OCI-LY7 (cell line): ENCODE measurements at regions not wholly inside any gene's neighbourhood (a gene's known extent, or its start where the extent isn't known, plus 50 kb on each side); places are given as distances from the start of the nearest gene placed in this dataset.

Source experiments
- BruUV-seq: library from RNA; stranded (reverse); fragments of 400-500 nt; replicated peaks from 2 replicates; lab custom pipeline; 2021; lab: Mats Ljungman, UMichigan
- CTCF ChIA-PET: fragments of 300-600 bp; sonication (Branson Sonifier 250); formaldehyde crosslinking; loops from one replicate; lab custom pipeline; 2022; ENCODE audit warnings: antibody characterized with exemption; ENCODE audit not compliant: unreplicated experiment; lab: Charles Lee
- POLR2A ChIA-PET: fragments of 300-600 bp; sonication (Branson Sonifier 250); formaldehyde crosslinking; loops from one replicate; lab custom pipeline; 2022; ENCODE audit warnings: antibody characterized with exemption; lab: Charles Lee
- DNase-seq: peaks from one replicate; pipeline ENCODE4 v3.0.0-alpha.2; 2015; ENCODE audit warnings: low spot score
- H2AFZ ChIP-seq: fragments of 200-600 bp; sonication (generic), shearing (Covaris generic); 2 replicates; pipeline ENCODE4 v1.6.1; 2014; ENCODE audit warnings: mild to moderate bottlenecking, antibody characterized with exemption, low read length, moderate library complexity
- H3K27ac ChIP-seq: fragments of 200-600 bp; sonication (generic); 2 replicates; pipeline ENCODE4 v1.5.1; 2014; ENCODE audit warnings: mixed run types, low read depth, mild to moderate bottlenecking, moderate library complexity, low read length, inconsistent platforms; ENCODE audit not compliant: poor library complexity, severe bottlenecking
- H3K36me3 ChIP-seq: fragments of 200-600 bp; sonication (generic); 2 replicates; pipeline ENCODE4 v1.6.1; 2014; ENCODE audit warnings: mild to moderate bottlenecking, antibody characterized with exemption, low read length, moderate library complexity, mixed read lengths; ENCODE audit not compliant: insufficient read depth
- H3K4me1 ChIP-seq: fragments of 200-600 bp; sonication (generic); 2 replicates; pipeline ENCODE4 v1.5.1; 2014; ENCODE audit warnings: mild to moderate bottlenecking, low read length; ENCODE audit not compliant: insufficient read depth, poor library complexity, severe bottlenecking
- H3K4me2 ChIP-seq: fragments of 200-600 bp; sonication (generic); 2 replicates; pipeline ENCODE4 v1.6.1; 2014; ENCODE audit warnings: mild to moderate bottlenecking, low read length
- H3K4me3 ChIP-seq: fragments of 200-600 bp; sonication (generic); 2 replicates; pipeline ENCODE4 v1.5.1; 2014; ENCODE audit warnings: mild to moderate bottlenecking, low read depth, low read length; ENCODE audit not compliant: poor library complexity, severe bottlenecking
- H3K79me2 ChIP-seq: fragments of 200-600 bp; sonication (generic); 2 replicates; pipeline ENCODE4 v1.6.1; 2016; ENCODE audit warnings: low read depth, mild to moderate bottlenecking, low read length, moderate library complexity, mixed read lengths; ENCODE audit not compliant: insufficient read depth
- H3K9me2 ChIP-seq: fragments of 200-600 bp; sonication (generic); 2 replicates; pipeline ENCODE4 v1.6.1; 2016; ENCODE audit warnings: mild to moderate bottlenecking, low read length, mixed read lengths; ENCODE audit not compliant: insufficient read depth
- H3K9me3 ChIP-seq: fragments of 200-600 bp; sonication (generic); 2 replicates; pipeline ENCODE4 v1.6.1; 2014; ENCODE audit warnings: mild to moderate bottlenecking, mixed run types, low read length, mixed read lengths
- H4K20me1 ChIP-seq: fragments of 200-600 bp; sonication (generic); 2 replicates; pipeline ENCODE4 v1.6.1; 2014; ENCODE audit warnings: mild to moderate bottlenecking, antibody characterized with exemption, low read length, moderate library complexity, mixed read lengths; ENCODE audit not compliant: insufficient read depth
- EZH2phosphoT487 ChIP-seq: fragments of 200-600 bp; sonication (generic); IDR thresholded peaks from 2 replicates; pipeline ENCODE4 v1.6.1; 2018; ENCODE audit warnings: low read depth, borderline replicate concordance, mild to moderate bottlenecking, mixed run types, antibody characterized with exemption, low read length, moderate library complexity, mixed read lengths
- intact Hi-C: fragments of 100-400 bp; cut with micrococcal nuclease; formaldehyde crosslinking; loops from one replicate; pipeline ENCODE4 v1.10.0; 2022; ENCODE audit not compliant: unreplicated experiment
- TF ChIP-seq, protein P1 (sequence below): fragments of 200-600 bp; sonication (generic); conservative IDR thresholded peaks from 2 replicates; pipeline ENCODE4 v1.5.1; 2014; ENCODE audit warnings: mild to moderate bottlenecking, antibody characterized with exemption, low read length, moderate library complexity, mixed read lengths

DNA sequence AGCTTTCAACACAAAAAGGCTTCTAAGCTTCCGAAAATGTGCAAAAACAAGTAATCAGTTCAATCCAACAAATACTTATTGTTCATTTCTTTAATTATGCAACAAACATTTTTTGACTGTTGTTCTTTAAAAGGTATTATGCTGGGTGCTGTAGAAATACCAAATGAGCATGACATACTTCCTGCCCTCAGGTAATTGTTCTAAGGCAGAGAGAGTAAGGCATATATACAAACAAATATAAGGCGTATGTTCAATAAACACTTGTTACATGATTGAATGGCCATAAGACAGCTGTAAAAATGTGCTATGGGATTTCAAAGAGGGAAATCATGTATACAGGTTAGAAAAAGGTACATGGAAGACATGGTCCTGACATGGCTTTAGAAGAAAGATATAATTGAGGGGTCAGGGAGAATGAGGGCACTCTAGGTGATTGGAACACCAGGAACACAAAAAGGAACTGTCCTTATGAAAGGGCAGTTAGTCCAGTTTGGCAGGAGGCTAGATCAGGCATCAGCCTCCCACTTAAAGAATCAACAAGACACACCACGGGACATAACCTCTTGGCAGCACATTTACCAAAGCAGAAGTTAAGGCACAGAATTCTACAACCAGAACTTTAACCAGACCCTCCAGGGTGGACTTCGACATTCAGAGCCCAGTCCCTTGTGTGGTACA is 135.8 kb upstream of the SCAF11 start:
- POLR2A ChIA-PET, result interaction anchor here (1.4 kb wide), 1 partner anchor 246 kb away, joined by 3 read pairs; no protein-coding TSS in a partner anchor
- peaks cover 6% of the 10 kb centered on the region for H3K4me1 ChIP-seq
- H3K4me3 ChIP-seq, result no peak overlapping the region
- DNase-seq, result no peak
- H2AFZ ChIP-seq, result no peak overlapping the region
- no peak overlapping the region for H3K27ac ChIP-seq
- no peaks in the 10 kb centered on the region for H3K36me3 ChIP-seq
- H3K9me2 ChIP-seq, result no peaks in the 10 kb centered on the region
- H3K79me2 ChIP-seq, result no peaks in the 10 kb centered on the region
- no TSS peak for BruUV-seq
- H3K4me2 ChIP-seq, result no peak overlapping the region
- intact Hi-C loops, result loop anchor here (5.0 kb wide), 1 partner anchor 176 kb away; no protein-coding TSS in a partner anchor
- H4K20me1 ChIP-seq, result no peaks in the 10 kb centered on the region
- TF ChIP-seq, protein P1, sequence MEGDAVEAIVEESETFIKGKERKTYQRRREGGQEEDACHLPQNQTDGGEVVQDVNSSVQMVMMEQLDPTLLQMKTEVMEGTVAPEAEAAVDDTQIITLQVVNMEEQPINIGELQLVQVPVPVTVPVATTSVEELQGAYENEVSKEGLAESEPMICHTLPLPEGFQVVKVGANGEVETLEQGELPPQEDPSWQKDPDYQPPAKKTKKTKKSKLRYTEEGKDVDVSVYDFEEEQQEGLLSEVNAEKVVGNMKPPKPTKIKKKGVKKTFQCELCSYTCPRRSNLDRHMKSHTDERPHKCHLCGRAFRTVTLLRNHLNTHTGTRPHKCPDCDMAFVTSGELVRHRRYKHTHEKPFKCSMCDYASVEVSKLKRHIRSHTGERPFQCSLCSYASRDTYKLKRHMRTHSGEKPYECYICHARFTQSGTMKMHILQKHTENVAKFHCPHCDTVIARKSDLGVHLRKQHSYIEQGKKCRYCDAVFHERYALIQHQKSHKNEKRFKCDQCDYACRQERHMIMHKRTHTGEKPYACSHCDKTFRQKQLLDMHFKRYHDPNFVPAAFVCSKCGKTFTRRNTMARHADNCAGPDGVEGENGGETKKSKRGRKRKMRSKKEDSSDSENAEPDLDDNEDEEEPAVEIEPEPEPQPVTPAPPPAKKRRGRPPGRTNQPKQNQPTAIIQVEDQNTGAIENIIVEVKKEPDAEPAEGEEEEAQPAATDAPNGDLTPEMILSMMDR, result no peak
- no peak for TF ChIP-seq EZH2phosphoT487
- CTCF ChIA-PET, result interaction anchor here (1.5 kb wide), 1 partner anchor 55 kb away, joined by 5 read pairs; no protein-coding TSS in a partner anchor
- no peaks in the 10 kb centered on the region for H3K9me3 ChIP-seq

DNA sequence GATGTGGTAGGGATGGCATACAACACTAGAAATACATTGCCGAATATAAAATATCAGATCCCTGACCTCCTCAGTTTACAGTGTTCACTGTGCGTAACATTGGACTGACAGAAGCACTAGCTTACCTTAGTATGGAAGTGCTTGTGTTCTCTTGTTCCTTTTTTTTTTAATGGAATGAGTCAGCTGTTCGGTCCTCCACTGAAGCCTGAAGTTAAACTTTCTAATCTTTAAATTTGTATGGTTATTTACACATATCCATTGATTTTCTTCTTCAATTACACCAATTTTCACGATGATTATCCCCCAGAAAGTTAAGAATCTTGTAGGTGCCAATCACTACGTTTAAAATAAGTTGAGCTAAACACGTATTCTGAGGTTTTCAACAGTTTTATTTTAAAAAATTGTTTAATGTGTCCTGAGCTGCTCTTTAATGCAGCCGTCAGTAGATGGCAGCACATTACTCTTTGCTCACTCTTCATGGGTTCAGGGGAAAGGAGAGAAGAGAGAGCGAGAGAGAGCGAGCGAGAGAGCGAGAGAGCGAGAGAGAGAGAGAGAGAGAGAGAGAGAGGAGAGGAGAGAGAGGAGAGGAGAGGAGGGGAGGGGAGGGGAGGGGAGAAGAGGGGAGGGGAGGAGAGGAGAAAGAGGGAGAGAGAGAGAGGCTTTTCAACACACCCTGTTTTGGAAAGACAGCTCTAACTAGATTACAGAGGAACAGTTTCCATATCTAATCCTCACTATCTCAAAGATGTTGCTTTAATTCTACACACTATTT is 134.7 kb upstream of the SCAF11 start:
- no peaks in the 10 kb centered on the region for H3K79me2 ChIP-seq
- no peaks in the 10 kb centered on the region for H3K9me3 ChIP-seq
- CTCF ChIA-PET, result interaction anchor here (0.6 to 1.5 kb wide), 8 partner anchors 15 to 1888 kb away, joined by 3 to 6 read pairs (median 3); no protein-coding TSS in a partner anchor
- no peak for TF ChIP-seq EZH2phosphoT487
- TF ChIP-seq, protein P1, result peak; percentile 81
- intact Hi-C loops, result loop anchor here (1.0 to 5.0 kb wide), 2 partner anchors 53 to 177 kb away; no protein-coding TSS in a partner anchor
- no peaks in the 10 kb centered on the region for H3K9me2 ChIP-seq
- peak overlapping the region; percentile 94; the same call in 1 of the 2 replicates for H2AFZ ChIP-seq
- DNase-seq, result peak; percentile 84
- H3K4me2 ChIP-seq, result peak overlapping the region; percentile 59
- no TSS peak for BruUV-seq
- H4K20me1 ChIP-seq, result no peaks in the 10 kb centered on the region
- H3K27ac ChIP-seq, result no peak overlapping the region
- H3K4me1 ChIP-seq, result peaks cover 6% of the 10 kb centered on the region
- H3K36me3 ChIP-seq, result no peaks in the 10 kb centered on the region
- POLR2A ChIA-PET, result interaction anchor here (0.6 to 1.4 kb wide), 14 partner anchors 14 to 888 kb away, joined by 3 to 9 read pairs (median 3); no protein-coding TSS in a partner anchor
- no peak overlapping the region for H3K4me3 ChIP-seq
